H1 (cell line): ENCODE measurements at regions not wholly inside any gene's neighbourhood (a gene's known extent, or its start where the extent isn't known, plus 50 kb on each side); places are given as distances from the start of the nearest gene placed in this dataset.
"Not testable (repeated sequence)": the region's sequence is repeated elsewhere in the genome, so short reads cannot be mapped to it uniquely, and the experiment has no call there.

Experiments
- CTCF ChIA-PET: fragments of 300-600 bp; sonication (Branson Sonifier 250); formaldehyde crosslinking; loops from one replicate; lab custom pipeline; 2021; ENCODE audit not compliant: partially characterized antibody; lab: Charles Lee
- POLR2A ChIA-PET: fragments of 300-600 bp; sonication (Branson Sonifier 250); formaldehyde crosslinking; loops from one replicate; lab custom pipeline; 2021; ENCODE audit warnings: inconsistent platforms; ENCODE audit not compliant: partially characterized antibody; lab: Charles Lee
- DNase-seq, 2 experiments: peaks; one replicate each; pipeline versions ENCODE4 v3.0.0 to v3.0.0-alpha.2; 2010 to 2022; ENCODE audit warnings: low spot score in 2 of 2, low read depth in 1 of 2, mixed read lengths in 1 of 2
- FAIRE-seq: peaks from 2 replicates; lab custom pipeline; 2011; peaks lifted over from hg19 to GRCh38; lab: Jason Lieb, UNC
- H2AFZ ChIP-seq: 2 replicates; pipeline ENCODE4 v1.8.1; 2012; ENCODE audit warnings: low read length, inconsistent platforms
- H2AK5ac ChIP-seq: 2 replicates; pipeline ENCODE4 v1.6.1; 2013; ENCODE audit warnings: low read depth, low read length
- H2BK120ac ChIP-seq: replicated peaks from 2 replicates; pipeline ENCODE3; 2013; ENCODE audit warnings: low read depth, low read length, inconsistent platforms
- H2BK12ac ChIP-seq: 2 replicates; pipeline ENCODE4 v1.6.1; 2013; ENCODE audit warnings: low read depth, low read length
- H2BK15ac ChIP-seq: 2 replicates; pipeline ENCODE4 v1.6.1; 2013; ENCODE audit warnings: low read length
- H2BK20ac ChIP-seq: 2 replicates; pipeline ENCODE4 v1.6.1; 2013; ENCODE audit warnings: low read length
- H2BK5ac ChIP-seq: 2 replicates; pipeline ENCODE4 v1.6.1; 2013; ENCODE audit warnings: low read depth, low read length
- H3K14ac ChIP-seq: 2 replicates; pipeline ENCODE4 v1.6.1; 2013; ENCODE audit warnings: inconsistent platforms; ENCODE audit not compliant: insufficient read length
- H3K18ac ChIP-seq: 2 replicates; pipeline ENCODE4 v1.6.1; 2013; ENCODE audit warnings: low read length; ENCODE audit errors: extremely low read depth
- H3K23ac ChIP-seq: 2 replicates; pipeline ENCODE4 v1.6.1; 2013; ENCODE audit warnings: inconsistent platforms; ENCODE audit not compliant: insufficient read length
- H3K23me2 ChIP-seq: 2 replicates; pipeline ENCODE4 v1.6.1; 2013; ENCODE audit warnings: low read depth, low read length
- H3K27ac ChIP-seq: 2 replicates; pipeline ENCODE4 v1.6.1; 2011; ENCODE audit warnings: low read depth, low read length, inconsistent platforms
- H3K27me3 ChIP-seq, 4 experiments: replicated peaks in 1 of 4; 1 replicate in 1 of 4; 2 replicates in 3 of 4; pipeline versions ENCODE4 v1.6.1 to v1.8.1; 2011 to 2013; ENCODE audit warnings: low read length in 3 of 4, mild to moderate bottlenecking in 3 of 4, inconsistent platforms in 2 of 4, mixed read lengths in 2 of 4, moderate library complexity in 1 of 4; ENCODE audit not compliant: control insufficient read depth in 3 of 4, insufficient read depth in 3 of 4; ENCODE audit errors: extremely low read depth in 1 of 4
- H3K36me3 ChIP-seq, 4 experiments: 2 replicates each; pipeline versions ENCODE4 v1.6.1 to v1.8.1; 2011 to 2013; ENCODE audit warnings: mild to moderate bottlenecking in 4 of 4, low read length in 3 of 4, moderate library complexity in 2 of 4, control low read depth in 1 of 4, inconsistent platforms in 1 of 4; ENCODE audit not compliant: insufficient read depth in 4 of 4, control insufficient read depth in 2 of 4
- H3K4ac ChIP-seq: replicated peaks from 2 replicates; pipeline ENCODE3; 2013; ENCODE audit warnings: low read length, low read depth, mixed read lengths, inconsistent platforms; ENCODE audit not compliant: insufficient read length
- H3K4me1 ChIP-seq, 4 experiments: replicated peaks in 1 of 4; 1 replicate in 1 of 4; 2 replicates in 3 of 4; pipeline versions ENCODE4 v1.6.1 to v1.8.1; 2011 to 2013; ENCODE audit warnings: low read length in 3 of 4, inconsistent platforms in 2 of 4, mixed read lengths in 1 of 4; ENCODE audit not compliant: insufficient read depth in 4 of 4, control insufficient read depth in 3 of 4
- H3K4me2 ChIP-seq, 2 experiments: 2 replicates each; pipeline versions ENCODE4 v1.6.1 to v1.8.1; 2011 to 2013; ENCODE audit warnings: low read depth in 2 of 2, low read length in 2 of 2, control low read depth in 1 of 2, inconsistent platforms in 1 of 2, mild to moderate bottlenecking in 1 of 2; ENCODE audit not compliant: insufficient read depth in 1 of 2
- H3K4me3 ChIP-seq, 4 experiments: fragments of 200-600, 300-600 bp in 1 of 4; sonication (generic), shearing (Covaris generic), sonication (Bioruptor Twin) in 1 of 4; 2 replicates each; pipeline versions ENCODE4 v1.5.1 to v1.8.1; 2011 to 2016; ENCODE audit warnings: low read length in 4 of 4, low read depth in 3 of 4, control low read depth in 2 of 4, inconsistent platforms in 2 of 4, mild to moderate bottlenecking in 2 of 4, mixed read lengths in 1 of 4, moderate library complexity in 1 of 4; ENCODE audit not compliant: insufficient read depth in 2 of 4; ENCODE audit errors: extremely low read depth in 1 of 4
- H3K56ac ChIP-seq: replicated peaks from 2 replicates; pipeline ENCODE3; 2013; ENCODE audit warnings: low read depth, mild to moderate bottlenecking, mixed read lengths, low read length, inconsistent platforms; ENCODE audit not compliant: insufficient read length
- H3K79me1 ChIP-seq: 2 replicates; pipeline ENCODE4 v1.6.1; 2013; ENCODE audit warnings: low read depth, low read length, control low read depth
- H3K79me2 ChIP-seq, 2 experiments: 2 replicates each; pipeline versions ENCODE4 v1.6.1 to v1.8.1; 2012 to 2013; ENCODE audit warnings: low read length in 2 of 2, mild to moderate bottlenecking in 2 of 2, inconsistent platforms in 1 of 2; ENCODE audit not compliant: insufficient read depth in 2 of 2, control insufficient read depth in 1 of 2
- H3K9ac ChIP-seq, 4 experiments: replicated peaks in 1 of 4; 1 replicate in 1 of 4; 2 replicates in 3 of 4; pipeline versions ENCODE4 v1.6.1 to v1.8.1; 2011 to 2013; ENCODE audit warnings: low read depth in 3 of 4, low read length in 3 of 4, control low read depth in 2 of 4, mild to moderate bottlenecking in 2 of 4, moderate library complexity in 2 of 4, inconsistent platforms in 1 of 4; ENCODE audit errors: extremely low read depth in 1 of 4
- H3K9me3 ChIP-seq, 2 experiments: 2 replicates each; pipeline versions ENCODE4 v1.6.1 to v1.8.1; 2012 to 2013; ENCODE audit warnings: mild to moderate bottlenecking in 2 of 2, moderate library complexity in 2 of 2, control low read depth in 1 of 2, inconsistent platforms in 1 of 2, low read depth in 1 of 2, low read length in 1 of 2, mixed read lengths in 1 of 2; ENCODE audit not compliant: insufficient read depth in 2 of 2
- H4K20me1 ChIP-seq, 2 experiments: replicated peaks in 1 of 2; 2 replicates each; pipeline versions ENCODE3 to v1.8.1; 2011 to 2013; ENCODE audit warnings: inconsistent platforms in 2 of 2, low read length in 2 of 2, mild to moderate bottlenecking in 1 of 2; ENCODE audit not compliant: insufficient read depth in 2 of 2, control insufficient read depth in 1 of 2
- H4K5ac ChIP-seq: 2 replicates; pipeline ENCODE4 v1.6.1; 2013; ENCODE audit warnings: low read length, low read depth, mixed read lengths, inconsistent platforms; ENCODE audit not compliant: insufficient read length
- H4K8ac ChIP-seq: 2 replicates; pipeline ENCODE4 v1.8.0; 2013; ENCODE audit warnings: mild to moderate bottlenecking, moderate library complexity, low read length, inconsistent platforms; ENCODE audit not compliant: insufficient read depth; ENCODE audit errors: extremely low read depth
- H4K91ac ChIP-seq: replicated peaks from 2 replicates; pipeline ENCODE3; 2013; ENCODE audit warnings: low read length, mixed read lengths, inconsistent platforms; ENCODE audit not compliant: insufficient read length
- WGBS, 2 experiments: shearing (Covaris generic) in 1 of 2; methylation state at CpG; one replicate each; pipeline versions ENCODE4 v1.1.6 to v1.1.7; 2013 to 2015; ENCODE audit warnings: low lambda C conversion rate in 2 of 2, mixed read lengths in 2 of 2, inconsistent platforms in 1 of 2, low coverage in 1 of 2, missing lambda C conversion rate in 1 of 2; ENCODE audit not compliant: insufficient replicate concordance in 2 of 2, insufficient coverage in 1 of 2, insufficient read length in 1 of 2; ENCODE audit errors: extremely low coverage in 1 of 2, missing lambda C conversion rate in 1 of 2; 5-methylcytosine and 5-hydroxymethylcytosine counted together

DNA sequence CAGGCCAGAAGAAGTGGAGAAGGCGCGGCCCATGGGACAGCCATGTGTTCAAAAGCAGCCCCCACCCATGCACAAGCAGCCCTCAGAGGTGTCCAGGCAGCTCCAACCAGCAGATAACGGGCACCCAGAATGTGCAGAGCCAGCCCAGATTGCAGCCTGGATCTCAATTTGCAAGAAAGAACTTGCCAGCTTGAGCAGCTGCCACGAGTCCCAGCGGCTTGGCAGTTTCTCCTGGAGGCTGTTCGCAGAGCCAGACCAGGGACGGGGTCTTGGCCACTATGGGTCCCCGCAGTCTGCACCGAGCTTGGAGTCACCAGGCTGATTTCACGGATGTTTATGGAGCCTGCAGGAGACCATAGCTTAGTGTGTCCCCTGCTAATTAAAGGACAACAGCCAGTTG is 61.4 kb upstream of the SULF2 start:
- H3K9me3 ChIP-seq, H3K4me3 ChIP-seq, H4K5ac ChIP-seq, H2BK5ac ChIP-seq, H3K79me1 ChIP-seq, H2BK12ac ChIP-seq, H3K27me3 ChIP-seq, FAIRE-seq, DNase-seq, H4K20me1 ChIP-seq, POLR2A ChIA-PET, H3K14ac ChIP-seq, H3K23ac ChIP-seq, H2AK5ac ChIP-seq, H2BK120ac ChIP-seq, H2BK15ac ChIP-seq, H3K23me2 ChIP-seq, H3K36me3 ChIP-seq, H3K56ac ChIP-seq, H3K18ac ChIP-seq, H3K4ac ChIP-seq, H2AFZ ChIP-seq, H3K79me2 ChIP-seq, H2BK20ac ChIP-seq, H3K4me2 ChIP-seq, H3K4me1 ChIP-seq, H3K27ac ChIP-seq, H3K9ac ChIP-seq, H4K91ac ChIP-seq: not testable (repeated sequence)
- WGBS, 2 experiments = 86% methylated on average over 10 of the region's 10 CpGs; no CpG with 5 or more reads in 1 of the 2 experiments
- CTCF ChIA-PET = interaction anchor here (1.4 kb wide), 1 partner anchor 132 kb away, joined by 3 read pairs; no protein-coding TSS in a partner anchor
- H4K8ac ChIP-seq = 0 out of 2 replicates have a peak overlapping the region, but pooled peaks have one; percentile 14

DNA sequence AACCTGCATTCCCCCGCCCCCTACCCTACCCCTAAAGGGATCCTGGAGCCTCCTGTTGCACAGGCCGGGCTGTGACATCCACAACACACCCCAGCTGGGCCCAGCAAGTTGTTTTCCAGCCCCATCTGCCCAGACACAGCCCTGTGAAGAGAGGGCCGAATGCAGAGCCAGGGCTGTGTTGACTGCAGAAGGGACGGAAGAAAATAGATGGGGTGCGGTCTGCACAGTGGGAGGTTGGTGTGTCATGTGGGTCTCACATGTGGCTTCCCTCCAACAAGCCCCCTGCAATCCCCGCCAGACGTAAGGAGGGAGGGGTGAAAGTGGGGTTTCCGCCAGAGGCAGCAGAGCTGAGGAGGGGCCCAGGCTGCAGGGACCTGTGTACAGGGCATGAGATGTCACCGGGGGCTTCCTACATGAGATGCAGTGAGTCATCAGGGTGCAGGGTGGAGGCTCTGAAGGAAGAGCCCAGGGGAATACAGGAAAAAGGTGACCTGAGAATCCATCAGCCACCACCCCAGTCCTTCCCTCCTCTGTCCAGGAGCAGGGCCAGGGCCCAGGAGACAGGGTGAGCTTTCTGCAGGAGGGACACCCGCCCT is 60.2 kb upstream of the SULF2 start:
- not testable (repeated sequence) for H4K5ac ChIP-seq, H2BK5ac ChIP-seq, H3K9ac ChIP-seq, H3K27ac ChIP-seq, H2BK12ac ChIP-seq, H3K79me1 ChIP-seq, H3K27me3 ChIP-seq, DNase-seq, H3K4me3 ChIP-seq, H2AK5ac ChIP-seq, H2BK20ac ChIP-seq, H3K23me2 ChIP-seq, H3K79me2 ChIP-seq, FAIRE-seq, H3K4me1 ChIP-seq, H3K9me3 ChIP-seq, H4K91ac ChIP-seq, H3K4ac ChIP-seq, H4K20me1 ChIP-seq, H3K4me2 ChIP-seq, H3K18ac ChIP-seq, H2BK15ac ChIP-seq, H3K56ac ChIP-seq, H4K8ac ChIP-seq, H2AFZ ChIP-seq, H2BK120ac ChIP-seq, H3K36me3 ChIP-seq, H3K23ac ChIP-seq, H3K14ac ChIP-seq
- WGBS, 2 experiments = 88% methylated on average over 10 of the region's 10 CpGs; no CpG with 5 or more reads in 1 of the 2 experiments
- ChIA-PET CTCF (interaction anchor here (1.4 kb wide), 1 partner anchor 131 kb away, joined by 3 read pairs; no protein-coding TSS in a partner anchor), POLR2A (interaction anchor here (0.7 kb wide), 1 partner anchor 59 kb away, joined by 3 read pairs; no protein-coding TSS in a partner anchor)
